Suprapubic skin (tissue), 4 donors: ENCODE measurements at regions not wholly inside any gene's neighbourhood (a gene's known extent, or its start where the extent isn't known, plus 50 kb on each side); places are given as distances from the start of the nearest gene placed in this dataset.

Experiments
- POLR2A ChIP-seq, 2 donors: fragments of 450-650 bp; IDR thresholded peaks; one replicate each; pipeline ENCODE4 v1.6.1; 2017; ENCODE audit warnings: antibody characterized with exemption in 2 of 2, mild to moderate bottlenecking in 2 of 2, moderate library complexity in 2 of 2
- POLR2AphosphoS5 ChIP-seq, 3 donors: sonication (generic); formaldehyde crosslinking; IDR thresholded peaks; one replicate each; pipeline ENCODE4 v1.6.1; 2017; ENCODE audit warnings: antibody characterized with exemption in 3 of 3
- TF ChIP-seq, protein P1 (sequence below), 2 donors: fragments of 200-600 bp in 1 of 2; fragments of 450-650 bp in 1 of 2; sonication (generic) in 1 of 2; IDR thresholded peaks; one replicate each; pipeline ENCODE4 v1.5.1; 2016 to 2019; ENCODE audit warnings: antibody characterized with exemption in 2 of 2, mild to moderate bottlenecking in 1 of 2, moderate library complexity in 1 of 2

DNA sequence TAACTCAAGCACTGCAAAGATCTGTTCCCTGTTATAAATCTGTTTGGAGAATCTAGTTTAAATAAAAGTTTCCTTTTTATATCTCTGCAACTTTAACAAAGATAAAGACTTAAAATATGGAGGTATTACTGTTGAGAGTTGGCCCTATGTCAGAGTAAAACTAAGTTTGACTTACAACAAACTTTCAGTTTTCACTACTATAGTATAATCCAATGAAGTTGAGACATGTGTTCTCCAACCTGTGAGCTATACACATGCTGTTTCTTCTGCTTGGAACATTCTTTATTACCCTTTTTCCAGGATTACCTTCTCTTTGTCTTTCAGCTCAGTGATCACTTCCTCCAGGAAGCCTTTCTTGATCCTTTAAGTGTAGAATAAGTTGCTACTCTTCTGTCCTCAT, 1109.3 kb downstream of the MAT2B start:
- TF ChIP-seq POLR2A (IDR thresholded peaks at IDR 0.05) (no peak), POLR2AphosphoS5 (IDR thresholded peaks at IDR 0.05) (no peak)
- TF ChIP-seq, protein P1, sequence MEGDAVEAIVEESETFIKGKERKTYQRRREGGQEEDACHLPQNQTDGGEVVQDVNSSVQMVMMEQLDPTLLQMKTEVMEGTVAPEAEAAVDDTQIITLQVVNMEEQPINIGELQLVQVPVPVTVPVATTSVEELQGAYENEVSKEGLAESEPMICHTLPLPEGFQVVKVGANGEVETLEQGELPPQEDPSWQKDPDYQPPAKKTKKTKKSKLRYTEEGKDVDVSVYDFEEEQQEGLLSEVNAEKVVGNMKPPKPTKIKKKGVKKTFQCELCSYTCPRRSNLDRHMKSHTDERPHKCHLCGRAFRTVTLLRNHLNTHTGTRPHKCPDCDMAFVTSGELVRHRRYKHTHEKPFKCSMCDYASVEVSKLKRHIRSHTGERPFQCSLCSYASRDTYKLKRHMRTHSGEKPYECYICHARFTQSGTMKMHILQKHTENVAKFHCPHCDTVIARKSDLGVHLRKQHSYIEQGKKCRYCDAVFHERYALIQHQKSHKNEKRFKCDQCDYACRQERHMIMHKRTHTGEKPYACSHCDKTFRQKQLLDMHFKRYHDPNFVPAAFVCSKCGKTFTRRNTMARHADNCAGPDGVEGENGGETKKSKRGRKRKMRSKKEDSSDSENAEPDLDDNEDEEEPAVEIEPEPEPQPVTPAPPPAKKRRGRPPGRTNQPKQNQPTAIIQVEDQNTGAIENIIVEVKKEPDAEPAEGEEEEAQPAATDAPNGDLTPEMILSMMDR (IDR thresholded peaks at IDR 0.05) = no peak
